K562 (cell line): ENCODE measurements at regions not wholly inside any gene's neighbourhood (a gene's known extent, or its start where the extent isn't known, plus 50 kb on each side); places are given as distances from the start of the nearest gene placed in this dataset.

Experiments used
- ATAC-seq: fragments of 200-7000 bp; cut with Tn5 transposase; 3 replicates; pipeline ENCODE4 v1.9.1; 2020; ENCODE audit warnings: moderate library complexity
- BruUV-seq: library from RNA; stranded (reverse); fragments of 400-500 nt; replicated peaks from 2 replicates; lab custom pipeline; 2021; lab: Mats Ljungman, UMichigan
- CTCF ChIA-PET: fragments of 300-600 bp; formaldehyde crosslinking; extraction: SDS; loops from one replicate; lab custom pipeline; 2021; ENCODE audit warnings: low intra/inter-chr PET ratio; lab: Yijun Ruan, JAX
- POLR2A ChIA-PET: fragments of 300-600, 350-650 bp; sonication (Branson Sonifier 250); formaldehyde crosslinking; extraction: SDS; loops from one replicate; lab custom pipeline; 2021; ENCODE audit warnings: antibody characterized with exemption, inconsistent platforms; lab: Yijun Ruan, JAX
- DNase-seq, 4 experiments: peaks; one replicate each; pipeline versions ENCODE4 v3.0.0 to v3.0.0-alpha.2; 2011 to 2018; ENCODE audit warnings: low spot score in 3 of 4, mixed read lengths in 3 of 4; ENCODE audit errors: extremely low read depth in 1 of 4
- FAIRE-seq: peaks from 2 replicates; lab custom pipeline; 2011; peaks lifted over from hg19 to GRCh38; lab: Jason Lieb, UNC
- H2AFZ ChIP-seq: 2 replicates; pipeline ENCODE4 v1.6.0; 2011; ENCODE audit warnings: low read depth, low read length, control low read depth, inconsistent platforms
- H3K27ac ChIP-seq: fragments of 200-600 bp; 3 replicates; pipeline ENCODE4 v1.8.0; 2011; ENCODE audit warnings: low read depth, mild to moderate bottlenecking, control low read depth, inconsistent platforms, low read length, moderate library complexity, mixed read lengths; ENCODE audit errors: extremely low read depth
- H3K27me3 ChIP-seq, 2 experiments: fragments of 300-600 bp in 1 of 2; 2 replicates in 1 of 2; 3 replicates in 1 of 2; pipeline versions ENCODE4 v1.6.0 to v1.8.0; 2011; ENCODE audit warnings: inconsistent platforms in 2 of 2, low read length in 2 of 2, mild to moderate bottlenecking in 1 of 2, mixed read lengths in 1 of 2, moderate library complexity in 1 of 2; ENCODE audit not compliant: control insufficient read depth in 2 of 2, insufficient read depth in 2 of 2
- H3K36me3 ChIP-seq: fragments of 300-600 bp; 3 replicates; pipeline ENCODE4 v1.8.0; 2011; ENCODE audit warnings: mild to moderate bottlenecking, low read length, inconsistent platforms; ENCODE audit not compliant: control insufficient read depth, insufficient read depth
- H3K4me1 ChIP-seq, 2 experiments: fragments of 200-600 bp in 1 of 2; replicated peaks in 1 of 2; 2 replicates in 1 of 2; 3 replicates in 1 of 2; pipeline versions ENCODE4 v1.5.1 to v1.8.0; 2011; ENCODE audit warnings: inconsistent platforms in 2 of 2, low read length in 2 of 2, mild to moderate bottlenecking in 1 of 2, mixed read lengths in 1 of 2, moderate library complexity in 1 of 2; ENCODE audit not compliant: control insufficient read depth in 2 of 2, insufficient read depth in 2 of 2
- H3K4me2 ChIP-seq: 2 replicates; pipeline ENCODE4 v1.6.1; 2011; ENCODE audit warnings: low read length, control low read depth, inconsistent platforms, mixed read lengths; ENCODE audit not compliant: insufficient read depth
- H3K4me3 ChIP-seq: fragments of 200-600 bp; sonication (generic), shearing (Covaris generic); 2 replicates; pipeline ENCODE4 v1.5.1; 2016; ENCODE audit warnings: control low read depth, inconsistent platforms
- H3K79me2 ChIP-seq: fragments of 200-600 bp; 3 replicates; pipeline ENCODE4 v1.8.0; 2011; ENCODE audit warnings: low read length, inconsistent platforms; ENCODE audit not compliant: control insufficient read depth, insufficient read depth
- H3K9ac ChIP-seq, 2 experiments: 2 replicates each; pipeline versions ENCODE4 v1.6.0 to v1.6.1; 2011; ENCODE audit warnings: low read depth in 2 of 2, low read length in 2 of 2, control low read depth in 1 of 2, inconsistent platforms in 1 of 2, mild to moderate bottlenecking in 1 of 2, mixed read lengths in 1 of 2; ENCODE audit not compliant: insufficient read depth in 1 of 2
- H3K9me1 ChIP-seq: one replicate; pipeline ENCODE4 v1.6.0; 2011; ENCODE audit warnings: inconsistent platforms, mild to moderate bottlenecking, low read length, moderate library complexity; ENCODE audit not compliant: control insufficient read depth, insufficient read depth
- H3K9me3 ChIP-seq: replicated peaks from 2 replicates; pipeline ENCODE4 v1.5.1; 2011; ENCODE audit warnings: low read depth, low read length, inconsistent platforms; ENCODE audit not compliant: control insufficient read depth, insufficient read depth
- H4K20me1 ChIP-seq: replicated peaks from 2 replicates; pipeline ENCODE4 v1.6.1; 2011; ENCODE audit warnings: low read length, inconsistent platforms, mixed read lengths; ENCODE audit not compliant: control insufficient read depth, insufficient read depth
- MCM7 ChIP-seq, 2 experiments: fragments of 450-650 bp; IDR thresholded peaks; 2 replicates each; pipeline ENCODE4 v1.6.1; 2016 to 2018
- NCOA1 ChIP-seq: fragments of 450-650 bp; IDR thresholded peaks from 2 replicates; pipeline ENCODE4 v1.6.1; 2016; ENCODE audit warnings: low read depth
- SIN3A ChIP-seq, 2 experiments: fragments of 150-350 bp in 1 of 2; IDR thresholded peaks; 2 replicates each; pipeline ENCODE4 v1.6.1; 2011 to 2016; ENCODE audit warnings: borderline replicate concordance in 2 of 2, low read depth in 2 of 2, low read length in 2 of 2, mild to moderate bottlenecking in 2 of 2, moderate library complexity in 2 of 2; ENCODE audit not compliant: control insufficient read depth in 1 of 2
- SMARCB1 ChIP-seq: IDR thresholded peaks from 2 replicates; pipeline ENCODE4 v1.6.1; 2011; ENCODE audit warnings: improper control_type of control experiment, low read depth; ENCODE audit not compliant: insufficient read length
- ZNF431 ChIP-seq: sonication (generic); formaldehyde crosslinking; IDR thresholded peaks from 2 replicates; pipeline ENCODE4 v1.8.0; 2022; ENCODE audit warnings: mild to moderate bottlenecking, missing genetic modification reagents
- ZNF445 ChIP-seq: fragments of 250-450 bp; sonication (Bioruptor Pico); IDR thresholded peaks from 2 replicates; pipeline ENCODE4 v1.4.0; 2020; ENCODE audit warnings: low read depth, mild to moderate bottlenecking, moderate library complexity
- ZNF507 ChIP-seq: conservative IDR thresholded peaks from 2 replicates; pipeline ENCODE4 v1.6.1; 2017; ENCODE audit warnings: missing genetic modification characterization, missing compliant biosample characterization
- WGBS: fragments of 100-300 bp; shearing (Covaris generic); methylation state at CpG from one replicate; pipeline ENCODE4 v1.1.6; 2016; ENCODE audit warnings: low coverage, mixed read lengths; ENCODE audit not compliant: insufficient coverage; ENCODE audit errors: missing lambda C conversion rate; 5-methylcytosine and 5-hydroxymethylcytosine counted together
- in situ Hi-C: fragments of 300-500 bp; cut with MboI; formaldehyde crosslinking; loops from 4 replicates; pipeline ENCODE4 v1.15.0; 2018; ENCODE audit warnings: inconsistent platforms, mixed read lengths
- intact Hi-C: fragments of 100-400 bp; cut with micrococcal nuclease; formaldehyde crosslinking; loops from 2 replicates; pipeline ENCODE4 v1.14.2; 2022
- TF ChIP-seq, protein P1 (sequence below), 2 experiments: IDR thresholded peaks; 2 replicates each; pipeline ENCODE4 v1.6.1; 2012; ENCODE audit warnings: improper control_type of control experiment in 2 of 2, low read depth in 2 of 2, low read length in 2 of 2, borderline replicate concordance in 1 of 2
- TF ChIP-seq, protein P2 (sequence below): IDR thresholded peaks from 2 replicates; pipeline ENCODE4 v1.6.1; 2014; ENCODE audit warnings: antibody characterized with exemption
- TF ChIP-seq, protein P3 (sequence below): sonication (generic); formaldehyde crosslinking; IDR thresholded peaks from 2 replicates; pipeline ENCODE4 v1.8.1; 2023; ENCODE audit warnings: mild to moderate bottlenecking, missing genetic modification reagents
- TF ChIP-seq, protein P4 (sequence below): sonication (generic); formaldehyde crosslinking; IDR thresholded peaks from 2 replicates; pipeline ENCODE4 v1.9.0; 2022; ENCODE audit warnings: mild to moderate bottlenecking, missing genetic modification reagents

DNA sequence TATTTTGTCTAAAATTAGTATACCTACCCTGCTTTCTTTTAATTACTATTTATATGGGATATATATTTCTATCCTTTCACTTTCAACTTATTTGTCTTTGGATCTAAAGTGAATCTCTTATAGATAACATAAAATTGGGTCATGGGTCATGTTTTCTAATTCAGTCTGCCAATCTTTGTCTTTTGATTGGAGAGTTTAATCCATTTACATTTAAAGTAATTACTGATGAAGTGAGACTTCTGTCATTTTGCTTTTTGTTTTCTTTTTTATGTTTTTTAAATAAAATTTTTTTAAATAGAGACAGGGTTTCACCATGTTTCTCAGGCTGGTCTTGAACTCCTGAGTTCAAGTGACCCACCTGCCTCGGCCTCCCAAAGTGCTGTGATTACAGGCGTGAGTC, 50.5 kb upstream of the PRDM1 start:
- H2AFZ ChIP-seq: no peak overlapping the region
- H3K9ac ChIP-seq: no peak overlapping the region
- H3K79me2 ChIP-seq: no peaks in the 10 kb centered on the region
- no peaks in the 10 kb centered on the region for H3K36me3 ChIP-seq
- TF ChIP-seq ZNF507: peak; percentile 94
- TF ChIP-seq, protein P1, sequence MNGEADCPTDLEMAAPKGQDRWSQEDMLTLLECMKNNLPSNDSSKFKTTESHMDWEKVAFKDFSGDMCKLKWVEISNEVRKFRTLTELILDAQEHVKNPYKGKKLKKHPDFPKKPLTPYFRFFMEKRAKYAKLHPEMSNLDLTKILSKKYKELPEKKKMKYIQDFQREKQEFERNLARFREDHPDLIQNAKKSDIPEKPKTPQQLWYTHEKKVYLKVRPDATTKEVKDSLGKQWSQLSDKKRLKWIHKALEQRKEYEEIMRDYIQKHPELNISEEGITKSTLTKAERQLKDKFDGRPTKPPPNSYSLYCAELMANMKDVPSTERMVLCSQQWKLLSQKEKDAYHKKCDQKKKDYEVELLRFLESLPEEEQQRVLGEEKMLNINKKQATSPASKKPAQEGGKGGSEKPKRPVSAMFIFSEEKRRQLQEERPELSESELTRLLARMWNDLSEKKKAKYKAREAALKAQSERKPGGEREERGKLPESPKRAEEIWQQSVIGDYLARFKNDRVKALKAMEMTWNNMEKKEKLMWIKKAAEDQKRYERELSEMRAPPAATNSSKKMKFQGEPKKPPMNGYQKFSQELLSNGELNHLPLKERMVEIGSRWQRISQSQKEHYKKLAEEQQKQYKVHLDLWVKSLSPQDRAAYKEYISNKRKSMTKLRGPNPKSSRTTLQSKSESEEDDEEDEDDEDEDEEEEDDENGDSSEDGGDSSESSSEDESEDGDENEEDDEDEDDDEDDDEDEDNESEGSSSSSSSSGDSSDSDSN (IDR thresholded peaks at IDR 0.05; ENCODE audit: borderline replicate concordance in 1 of 2, low read depth in 2 of 2, low read length in 2 of 2): no peak
- in situ Hi-C loops: loop anchor here (10.0 kb wide), 1 partner anchor 869 kb away; no protein-coding TSS in a partner anchor
- DNase-seq: no peak
- H3K9me1 ChIP-seq: no peaks in the 10 kb centered on the region
- H3K4me1 ChIP-seq: no peaks in the 10 kb centered on the region
- CTCF ChIA-PET: no interaction called here
- intact Hi-C loops: no loop called here
- no peak for ATAC-seq
- H3K4me2 ChIP-seq: no peak overlapping the region
- peaks cover 0 to 2% of the 10 kb centered on the region in 2 experiments; a peak in 3 of 5 replicates for H3K27me3 ChIP-seq
- no peak overlapping the region for H3K4me3 ChIP-seq
- no peaks in the 10 kb centered on the region for H3K9me3 ChIP-seq
- POLR2A ChIA-PET: no interaction called here
- H4K20me1 ChIP-seq: no peaks in the 10 kb centered on the region
- no TSS peak for BruUV-seq
- H3K27ac ChIP-seq: no peak overlapping the region
- 12% methylated on average over 2 of the region's 2 CpGs for WGBS
- no peak for FAIRE-seq

DNA sequence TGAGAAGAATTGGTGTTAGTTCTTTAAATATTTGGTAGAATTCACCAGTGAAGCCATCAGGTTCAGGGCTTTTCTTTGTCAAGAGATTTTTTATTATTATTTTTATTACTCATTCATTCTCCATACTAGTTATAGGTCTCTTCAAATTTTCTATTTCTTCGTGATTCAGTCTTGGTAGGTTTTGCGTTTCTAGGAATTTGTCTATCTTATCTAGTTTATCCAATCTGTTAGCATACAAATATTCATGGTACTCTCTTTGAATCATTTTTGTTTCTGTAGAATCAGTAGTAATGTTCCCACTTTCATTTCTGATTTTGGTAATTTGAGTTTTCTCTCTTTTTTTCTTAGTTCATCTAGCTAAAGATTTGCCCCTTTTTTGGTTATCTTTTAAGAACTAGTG, 52.3 kb upstream of the PRDM1 start:
- no peak for ATAC-seq
- intact Hi-C loops: no loop called here
- FAIRE-seq: no peak

More for the DNA sequence above, 52.3 kb upstream of the PRDM1 start:
- no peaks in the 10 kb centered on the region for H3K9me3 ChIP-seq
- no peak overlapping the region for H3K4me2 ChIP-seq
- H3K9ac ChIP-seq: no peak overlapping the region
- ChIA-PET POLR2A (no interaction called here), CTCF (no interaction called here)
- DNase-seq: no peak
- no peaks in the 10 kb centered on the region for H3K4me1 ChIP-seq
- H4K20me1 ChIP-seq: no peaks in the 10 kb centered on the region
- H2AFZ ChIP-seq: no peak overlapping the region
- no peaks in the 10 kb centered on the region for H3K36me3 ChIP-seq
- no peaks in the 10 kb centered on the region for H3K79me2 ChIP-seq
- no peak overlapping the region for H3K27ac ChIP-seq
- BruUV-seq: no TSS peak
- no peaks in the 10 kb centered on the region for H3K9me1 ChIP-seq
- in situ Hi-C loops: loop anchor here (10.0 kb wide), 1 partner anchor 871 kb away; no protein-coding TSS in a partner anchor
- no peak overlapping the region for H3K4me3 ChIP-seq
- 6% methylated on average over 2 of the region's 2 CpGs for WGBS
- TF ChIP-seq ZNF431 (CRISPR knock-in tag): no peak
- TF ChIP-seq, protein P2, sequence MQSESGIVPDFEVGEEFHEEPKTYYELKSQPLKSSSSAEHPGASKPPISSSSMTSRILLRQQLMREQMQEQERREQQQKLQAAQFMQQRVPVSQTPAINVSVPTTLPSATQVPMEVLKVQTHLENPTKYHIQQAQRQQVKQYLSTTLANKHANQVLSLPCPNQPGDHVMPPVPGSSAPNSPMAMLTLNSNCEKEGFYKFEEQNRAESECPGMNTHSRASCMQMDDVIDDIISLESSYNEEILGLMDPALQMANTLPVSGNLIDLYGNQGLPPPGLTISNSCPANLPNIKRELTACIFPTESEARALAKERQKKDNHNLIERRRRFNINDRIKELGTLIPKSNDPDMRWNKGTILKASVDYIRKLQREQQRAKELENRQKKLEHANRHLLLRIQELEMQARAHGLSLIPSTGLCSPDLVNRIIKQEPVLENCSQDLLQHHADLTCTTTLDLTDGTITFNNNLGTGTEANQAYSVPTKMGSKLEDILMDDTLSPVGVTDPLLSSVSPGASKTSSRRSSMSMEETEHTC: no peak
- no peak for TF ChIP-seq NCOA1
- TF ChIP-seq ZNF445 (CRISPR knock-in tag): no peak
- TF ChIP-seq, protein P3, sequence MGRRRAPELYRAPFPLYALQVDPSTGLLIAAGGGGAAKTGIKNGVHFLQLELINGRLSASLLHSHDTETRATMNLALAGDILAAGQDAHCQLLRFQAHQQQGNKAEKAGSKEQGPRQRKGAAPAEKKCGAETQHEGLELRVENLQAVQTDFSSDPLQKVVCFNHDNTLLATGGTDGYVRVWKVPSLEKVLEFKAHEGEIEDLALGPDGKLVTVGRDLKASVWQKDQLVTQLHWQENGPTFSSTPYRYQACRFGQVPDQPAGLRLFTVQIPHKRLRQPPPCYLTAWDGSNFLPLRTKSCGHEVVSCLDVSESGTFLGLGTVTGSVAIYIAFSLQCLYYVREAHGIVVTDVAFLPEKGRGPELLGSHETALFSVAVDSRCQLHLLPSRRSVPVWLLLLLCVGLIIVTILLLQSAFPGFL (CRISPR knock-in tag): no peak
- TF ChIP-seq MCM7 (IDR thresholded peaks at IDR 0.05): no peak
- TF ChIP-seq, protein P4, sequence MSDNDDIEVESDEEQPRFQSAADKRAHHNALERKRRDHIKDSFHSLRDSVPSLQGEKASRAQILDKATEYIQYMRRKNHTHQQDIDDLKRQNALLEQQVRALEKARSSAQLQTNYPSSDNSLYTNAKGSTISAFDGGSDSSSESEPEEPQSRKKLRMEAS (CRISPR knock-in tag): no peak
- TF ChIP-seq SMARCB1: no peak
- TF ChIP-seq SIN3A (IDR thresholded peaks at IDR 0.05; ENCODE audit: borderline replicate concordance in 2 of 2, control insufficient read depth in 1 of 2, low read depth in 2 of 2, low read length in 2 of 2): no peak
- TF ChIP-seq, all 486 proteins: peak for 0
- H3K27me3 ChIP-seq: peaks cover 0 to 5% of the 10 kb centered on the region in 2 experiments; a peak in 2 of 5 replicates
